SK-N-MC (cell line): ENCODE measurements at regions not wholly inside any gene's neighbourhood (a gene's known extent, or its start where the extent isn't known, plus 50 kb on each side); places are given as distances from the start of the nearest gene placed in this dataset.

Source experiments
- EZH2 ChIP-seq: fragments of 200-600 bp; sonication (generic); IDR thresholded peaks from one replicate; pipeline ENCODE4 v1.6.1; 2017; ENCODE audit warnings: antibody characterized with exemption
- POLR2AphosphoS5 ChIP-seq: IDR thresholded peaks from 2 replicates; pipeline ENCODE4 v1.6.1; 2012; ENCODE audit warnings: mild to moderate bottlenecking, low read depth, low read length, borderline replicate concordance

DNA sequence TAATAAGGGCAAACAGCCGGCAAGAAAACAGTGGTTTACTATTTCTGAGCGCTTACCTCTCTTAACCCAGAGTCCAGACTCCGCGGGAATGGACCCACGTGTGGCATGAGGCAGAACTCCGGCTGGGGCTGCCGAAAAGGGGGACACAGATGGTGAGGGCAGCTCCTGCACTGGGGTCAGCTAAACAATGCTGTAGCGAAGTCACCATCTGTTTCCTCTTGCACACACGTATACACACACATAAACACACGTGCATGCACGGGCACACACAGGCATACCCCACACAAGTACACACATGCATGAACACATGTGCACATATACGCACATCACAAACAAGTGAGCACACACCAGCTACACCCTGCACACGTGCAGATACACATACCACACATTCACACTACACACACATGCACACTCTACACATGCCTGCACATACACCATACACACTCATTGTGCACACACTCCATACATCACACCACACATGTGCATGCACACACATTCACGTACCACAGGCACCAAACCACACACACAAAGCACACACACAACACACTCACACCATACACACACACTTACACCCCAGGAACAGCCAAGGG lies 105.9 kb upstream of the ID2 start:
- TF ChIP-seq EZH2 = no peak
- TF ChIP-seq POLR2AphosphoS5 = no peak
